ENCODE measurements at regions not wholly inside any gene's neighbourhood (a gene's known extent, or its start where the extent isn't known, plus 50 kb on each side); places are given as distances from the start of the nearest gene placed in this dataset.
"Not testable (repeated sequence)": the region's sequence is repeated elsewhere in the genome, so short reads cannot be mapped to it uniquely, and the experiment has no call there.

DNA sequence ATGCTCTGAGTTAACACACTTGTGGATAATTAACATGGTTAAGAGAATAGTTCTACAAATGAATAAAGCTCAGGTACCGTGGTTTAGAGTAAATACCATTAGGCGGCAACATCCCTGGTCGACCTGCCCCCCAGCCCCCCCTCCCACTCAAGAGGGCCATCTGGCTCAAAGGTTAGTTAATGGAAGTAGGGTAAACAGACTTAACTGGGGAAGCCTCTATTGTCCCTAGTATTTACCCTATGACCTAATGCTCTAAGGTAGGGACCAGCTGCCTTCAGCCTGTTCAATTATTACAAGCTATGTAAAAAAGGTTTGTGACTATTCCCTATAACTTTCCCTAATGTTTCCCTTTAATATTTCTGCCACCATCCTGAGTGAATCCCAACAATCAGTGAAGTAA, 711.4 kb upstream of the HS3ST5 start:
- DNase-seq = peak; percentile 16

DNA sequence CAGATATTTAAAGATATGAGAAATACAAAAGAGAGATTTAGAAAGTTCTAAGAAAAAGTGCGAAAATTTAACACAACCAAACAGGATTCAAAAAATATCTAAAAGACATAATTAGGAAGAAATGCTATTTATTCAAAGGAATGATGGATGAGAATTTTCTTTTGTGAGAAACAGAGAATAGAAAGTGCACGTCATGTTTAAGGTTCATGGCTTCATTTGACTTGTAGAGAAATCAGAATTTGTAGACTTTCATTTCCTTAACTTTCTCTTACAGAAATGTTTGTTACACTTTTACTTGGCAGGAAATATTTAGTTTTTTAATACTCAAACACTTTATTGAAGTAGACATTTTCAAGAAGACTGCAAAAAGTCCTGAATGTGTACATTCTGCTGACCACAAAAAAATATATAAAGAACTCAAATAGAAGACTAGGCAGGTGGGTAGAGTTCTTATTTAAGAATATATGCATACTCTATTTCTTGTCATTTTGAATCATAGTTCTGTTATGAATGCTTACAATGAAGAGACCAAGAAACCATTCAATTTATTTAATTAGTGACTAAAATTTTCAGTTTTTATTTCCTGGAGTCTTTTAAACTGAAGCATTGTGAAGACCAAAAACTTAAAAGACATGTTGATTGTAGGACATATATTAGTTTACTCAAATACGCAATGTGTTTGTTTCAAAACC, 710.5 kb upstream of the HS3ST5 start:
- no peak for DNase-seq

- no peak for DNase-seq
Measured at GRCh38 chr6:115016593-115016992, 673.8 kb upstream of the HS3ST5 start.

DNA sequence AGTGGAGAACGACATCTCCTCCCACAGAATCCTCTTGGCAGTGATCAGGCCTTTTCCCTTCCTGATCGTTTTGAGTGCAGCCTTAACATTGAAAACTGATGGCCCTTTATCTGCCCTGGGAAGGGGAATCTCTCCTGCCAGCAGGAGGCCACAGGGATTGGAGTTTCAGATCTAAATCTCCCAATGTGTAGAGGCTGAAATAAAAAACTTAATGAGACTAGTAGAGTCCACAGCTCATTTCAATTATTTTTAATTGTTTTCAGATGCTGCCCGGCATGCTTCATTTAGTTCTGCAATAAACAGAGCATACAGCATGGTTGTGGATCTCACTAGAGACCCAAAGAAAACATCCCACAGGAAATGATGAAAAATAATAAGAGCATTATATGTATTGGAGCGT, 662.2 kb upstream of the HS3ST5 start:
- DNase-seq = no peak

- no peak for DNase-seq
Measured at GRCh38 chr6:115004204-115004603, 661.4 kb upstream of the HS3ST5 start.

GRCh38 chr6:115001731-115002350, 659.0 kb upstream of the HS3ST5 start:
- DNase-seq = no peak

GRCh38 chr6:115000736-115001135, 657.9 kb upstream of the HS3ST5 start:
- no peak for DNase-seq

DNA sequence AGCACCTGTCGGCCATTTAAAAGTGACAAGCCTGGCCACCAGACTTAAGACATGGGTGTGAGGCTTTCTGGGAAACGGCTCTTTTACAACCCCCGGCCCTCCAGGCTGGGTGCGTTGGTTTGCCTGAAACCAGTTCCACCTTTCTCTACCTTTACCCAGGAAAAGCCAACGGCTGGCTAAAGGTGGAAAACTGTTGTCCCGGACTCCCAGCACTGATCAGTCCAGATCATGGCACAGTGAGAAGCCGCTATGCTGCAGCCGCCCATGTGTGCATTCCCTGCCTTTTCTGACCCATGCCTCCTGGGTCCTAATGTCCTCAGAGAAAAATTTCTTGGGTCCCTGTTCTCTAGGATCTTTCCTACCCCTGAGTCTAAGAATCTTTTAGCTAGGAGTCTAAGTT, 655.7 kb upstream of the HS3ST5 start:
- DNase-seq = no peak

DNA sequence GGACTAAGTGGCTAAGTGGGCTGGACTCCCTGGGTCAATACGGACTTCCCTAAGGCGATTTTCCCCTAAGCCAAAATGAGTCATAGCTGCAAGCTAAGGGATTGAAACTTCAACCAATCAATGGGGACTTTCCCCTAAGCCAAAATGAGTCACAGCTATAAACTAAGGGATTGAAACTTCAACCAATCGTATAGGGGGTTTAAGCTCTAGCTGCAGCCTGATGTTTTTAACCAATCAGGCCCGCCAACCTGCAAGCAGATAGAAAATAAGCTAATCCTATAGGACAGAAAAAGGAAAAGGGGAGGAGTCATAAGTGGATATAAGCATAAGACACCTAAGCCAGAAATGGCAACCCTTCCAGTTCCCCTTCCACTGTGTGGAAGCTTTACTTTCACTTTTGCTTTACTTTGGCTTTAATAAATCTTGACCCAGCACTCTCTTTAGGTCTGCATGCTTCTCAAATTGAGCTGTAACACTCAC, 655.0 kb upstream of the HS3ST5 start:
- DNase-seq = no peak

DNA sequence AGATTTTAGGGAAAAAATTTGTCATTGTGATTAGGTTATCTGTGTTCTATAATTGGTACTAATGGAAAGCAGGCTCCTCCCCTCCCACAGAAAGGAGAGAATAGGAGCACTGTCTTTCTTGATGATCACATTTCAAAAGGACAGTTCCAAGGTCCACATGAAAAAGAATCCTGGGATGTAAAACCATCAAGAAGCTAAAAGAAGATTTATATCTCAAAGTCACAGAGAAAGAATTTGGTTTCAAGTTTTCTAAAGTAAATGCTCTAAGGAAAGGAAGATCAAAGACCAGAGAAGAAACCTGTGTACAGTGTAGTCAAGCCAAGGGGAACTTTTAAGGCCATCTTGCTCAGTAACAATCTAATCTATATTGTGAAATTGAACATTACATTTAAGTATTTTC, 652.7 kb upstream of the HS3ST5 start:
- no peak for DNase-seq

DNA sequence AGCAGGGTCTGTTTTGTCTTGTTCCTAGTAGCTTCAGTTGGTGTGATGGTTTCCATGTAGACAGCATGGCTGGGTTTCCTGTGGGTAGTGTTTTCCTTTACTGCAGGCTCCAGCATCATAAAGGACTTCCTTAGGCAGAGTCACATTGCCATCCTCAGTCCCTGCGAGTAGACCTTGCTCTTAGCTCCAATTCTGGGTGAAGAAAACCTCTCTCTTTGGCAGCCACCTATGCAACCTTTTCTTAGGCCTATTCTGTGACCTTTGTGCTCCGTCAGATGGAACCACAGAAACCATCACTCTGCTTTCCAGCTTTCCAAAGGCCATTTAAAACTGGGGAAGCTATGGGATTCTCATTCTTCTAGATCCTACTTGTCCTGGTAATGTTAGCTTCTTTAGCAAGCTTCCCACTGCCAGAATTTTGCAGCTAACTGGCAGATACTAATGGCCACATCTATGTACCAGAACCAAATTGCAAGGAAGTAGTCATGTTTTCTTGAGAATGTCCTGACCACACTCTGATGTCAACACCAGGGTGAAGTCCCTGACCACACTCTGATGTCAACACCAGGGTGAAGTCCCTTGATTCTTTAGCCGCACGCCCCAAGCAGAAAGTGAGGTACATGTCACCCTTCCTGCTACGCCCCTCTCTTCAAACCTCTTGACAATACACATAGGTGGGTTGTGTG, 646.6 kb upstream of the HS3ST5 start:
- DNase-seq = no peak

GRCh38 chr6:114987281-114987680, 644.5 kb upstream of the HS3ST5 start:
- no peak for DNase-seq

GRCh38 chr6:114955363-114955762, 612.5 kb upstream of the HS3ST5 start:
- DNase-seq = no peak

GRCh38 chr6:114952229-114952628, 609.4 kb upstream of the HS3ST5 start:
- DNase-seq = no peak

DNA sequence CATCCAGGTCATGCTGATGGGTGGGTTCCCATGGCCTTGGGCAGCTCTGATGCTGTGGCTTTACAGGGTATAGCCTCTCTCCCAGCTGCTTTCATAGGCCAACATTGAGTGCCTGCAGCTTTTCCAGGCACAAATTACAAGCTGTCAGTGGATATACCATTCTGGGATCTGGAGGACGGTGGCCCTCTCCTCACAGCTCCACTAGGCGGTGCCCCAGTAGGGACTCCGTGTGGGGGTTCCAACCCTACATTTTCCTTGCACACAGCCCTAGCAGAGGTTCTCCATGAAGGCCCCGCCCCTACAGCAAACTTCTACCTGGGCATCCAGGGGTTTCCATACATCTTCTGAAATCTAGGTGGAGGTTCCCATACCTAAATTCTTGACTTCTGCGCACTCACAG, 602.6 kb upstream of the HS3ST5 start:
- no peak for DNase-seq

GRCh38 chr6:114941078-114941477, 598.3 kb upstream of the HS3ST5 start:
- no peak for DNase-seq

GRCh38 chr6:114940181-114940580, 597.4 kb upstream of the HS3ST5 start:
- no peak for DNase-seq

DNA sequence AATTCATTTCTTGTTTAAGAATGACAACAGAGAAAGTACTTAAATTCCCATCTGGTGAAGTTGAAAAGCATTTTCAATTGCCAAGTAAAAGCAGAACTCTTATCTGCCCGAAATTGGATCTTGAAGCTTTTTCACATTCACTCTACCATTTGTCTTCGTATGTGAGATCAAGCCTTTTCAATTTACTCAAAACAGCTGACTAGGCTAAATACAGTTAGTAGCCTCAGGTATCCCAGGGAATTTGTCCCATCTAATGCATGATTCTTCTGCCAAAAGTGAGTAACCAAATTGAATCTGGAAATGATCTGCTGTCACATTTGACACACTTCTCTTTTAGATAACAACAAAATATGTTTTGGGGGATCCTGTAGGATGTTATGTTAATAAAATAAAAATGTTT, 596.8 kb upstream of the HS3ST5 start:
- DNase-seq = no peak

DNA sequence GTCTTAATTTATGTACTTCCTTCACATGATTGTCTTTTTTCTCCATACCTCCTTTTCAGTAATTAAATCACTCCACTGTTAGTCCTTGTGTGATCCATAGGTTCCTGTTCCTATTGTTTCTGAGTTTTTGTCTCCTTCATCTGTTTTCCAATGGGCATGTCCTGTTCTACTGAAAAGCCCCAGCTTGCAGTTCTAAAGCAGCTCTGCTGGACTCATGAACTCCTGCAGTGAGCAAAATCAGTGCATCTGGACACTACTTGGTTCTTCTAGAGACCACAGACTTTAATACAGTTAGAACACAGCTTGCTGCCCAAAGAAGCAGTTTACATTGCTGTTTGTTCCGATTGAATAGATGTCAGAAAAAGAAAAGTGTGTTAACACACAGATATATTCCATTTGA, 593.3 kb upstream of the HS3ST5 start:
- no peak for DNase-seq

DNA sequence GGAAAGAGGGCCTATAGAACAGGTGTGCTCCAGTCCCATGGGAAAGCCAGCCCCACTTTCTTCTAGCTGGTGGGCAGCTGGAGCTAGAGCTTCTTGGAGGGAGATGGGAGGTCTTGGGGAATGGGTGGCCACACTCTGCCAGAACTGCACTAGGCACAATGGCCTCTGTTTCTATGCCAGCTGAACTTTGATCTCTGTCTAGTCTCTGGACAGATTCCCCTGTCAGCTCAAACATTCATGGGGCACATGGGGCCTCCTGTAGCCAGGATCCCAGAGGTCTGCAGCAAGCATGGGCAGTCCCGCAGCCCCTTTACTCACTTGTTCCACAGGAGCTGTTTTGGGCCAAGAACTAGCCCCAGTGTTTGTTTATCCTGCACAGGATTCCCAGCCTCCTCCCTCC, 591.3 kb upstream of the HS3ST5 start:
- DNase-seq = no peak

- DNase-seq = not testable (repeated sequence)
Measured at GRCh38 chr6:114928731-114929130, 585.9 kb upstream of the HS3ST5 start.

- no peak for DNase-seq
Measured at GRCh38 chr6:114906096-114906495, 563.3 kb upstream of the HS3ST5 start.

GRCh38 chr6:114897536-114897935, 554.7 kb upstream of the HS3ST5 start:
- no peak for DNase-seq

DNA sequence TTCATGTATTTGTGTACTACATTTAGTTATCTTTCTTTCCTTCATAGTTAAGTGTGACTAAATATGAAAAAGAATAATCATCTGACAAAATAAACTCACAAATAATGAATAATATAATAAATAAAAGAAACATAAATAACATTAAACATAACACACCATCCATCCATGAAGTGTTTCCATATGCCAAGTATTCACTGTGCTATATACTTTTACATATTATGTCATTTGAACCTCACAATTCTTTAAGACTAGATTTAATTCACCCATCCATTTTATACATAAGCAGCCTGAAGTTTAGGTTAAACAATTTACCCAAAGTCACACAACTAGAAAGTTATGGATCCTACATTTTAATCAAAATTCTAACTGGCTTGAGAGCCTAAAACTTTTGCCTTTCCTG, 549.4 kb upstream of the HS3ST5 start:
- DNase-seq = no peak
